ENCODE measurements at regions not wholly inside any gene's neighbourhood (a gene's known extent, or its start where the extent isn't known, plus 50 kb on each side); places are given as distances from the start of the nearest gene placed in this dataset.

DNA sequence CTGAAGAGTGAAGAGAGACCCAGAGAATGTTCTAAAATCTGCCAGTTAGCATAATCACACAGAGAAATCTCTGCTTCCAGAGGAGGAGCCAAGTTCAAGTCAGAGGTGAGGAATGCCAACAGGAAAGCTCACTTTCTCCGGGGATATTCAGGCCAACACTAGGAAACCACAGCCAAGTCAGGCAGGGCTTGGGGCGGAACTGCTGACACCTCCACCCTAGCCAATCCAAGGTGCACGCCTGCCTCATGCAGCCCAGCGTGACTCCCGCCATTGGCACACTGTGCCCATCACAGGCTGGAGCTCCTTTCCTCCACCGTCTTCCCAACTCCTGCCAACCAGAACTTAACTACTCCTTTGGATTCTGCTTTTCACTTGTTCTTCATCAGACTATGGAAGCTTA, 374.3 kb upstream of the CCDC196 start:
- Mint-ChIP-seq H3K36me3 (ENCODE audit: insufficient read depth, unreplicated experiment) (no peaks in the 10 kb centered on the region), H3K27ac (ENCODE audit: low read depth, unreplicated experiment) (no peak overlapping the region), H3K9me3 (ENCODE audit: unreplicated experiment) (no peaks in the 10 kb centered on the region), H3K27me3 (ENCODE audit: insufficient read depth, unreplicated experiment) (no peaks in the 10 kb centered on the region), H3K4me1 (ENCODE audit: insufficient read depth, unreplicated experiment) (no peaks in the 10 kb centered on the region), H3K4me3 (ENCODE audit: unreplicated experiment) (no peak overlapping the region)
- TF ChIP-seq, protein P1, sequence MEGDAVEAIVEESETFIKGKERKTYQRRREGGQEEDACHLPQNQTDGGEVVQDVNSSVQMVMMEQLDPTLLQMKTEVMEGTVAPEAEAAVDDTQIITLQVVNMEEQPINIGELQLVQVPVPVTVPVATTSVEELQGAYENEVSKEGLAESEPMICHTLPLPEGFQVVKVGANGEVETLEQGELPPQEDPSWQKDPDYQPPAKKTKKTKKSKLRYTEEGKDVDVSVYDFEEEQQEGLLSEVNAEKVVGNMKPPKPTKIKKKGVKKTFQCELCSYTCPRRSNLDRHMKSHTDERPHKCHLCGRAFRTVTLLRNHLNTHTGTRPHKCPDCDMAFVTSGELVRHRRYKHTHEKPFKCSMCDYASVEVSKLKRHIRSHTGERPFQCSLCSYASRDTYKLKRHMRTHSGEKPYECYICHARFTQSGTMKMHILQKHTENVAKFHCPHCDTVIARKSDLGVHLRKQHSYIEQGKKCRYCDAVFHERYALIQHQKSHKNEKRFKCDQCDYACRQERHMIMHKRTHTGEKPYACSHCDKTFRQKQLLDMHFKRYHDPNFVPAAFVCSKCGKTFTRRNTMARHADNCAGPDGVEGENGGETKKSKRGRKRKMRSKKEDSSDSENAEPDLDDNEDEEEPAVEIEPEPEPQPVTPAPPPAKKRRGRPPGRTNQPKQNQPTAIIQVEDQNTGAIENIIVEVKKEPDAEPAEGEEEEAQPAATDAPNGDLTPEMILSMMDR (IDR thresholded peaks at IDR 0.05; ENCODE audit: unreplicated experiment): no peak
- intact Hi-C loops (cut with micrococcal nuclease): no loop called here
- POLR2A ChIA-PET: no interaction called here
- DNase-seq (ENCODE audit: unreplicated experiment): peak; percentile 17
- no TSS peak for BruUV-seq (replicated peaks)
- CTCF ChIA-PET: interaction anchor here (1.0 kb wide), 1 partner anchor 120 kb away, joined by 3 read pairs; no protein-coding TSS in a partner anchor

DNA sequence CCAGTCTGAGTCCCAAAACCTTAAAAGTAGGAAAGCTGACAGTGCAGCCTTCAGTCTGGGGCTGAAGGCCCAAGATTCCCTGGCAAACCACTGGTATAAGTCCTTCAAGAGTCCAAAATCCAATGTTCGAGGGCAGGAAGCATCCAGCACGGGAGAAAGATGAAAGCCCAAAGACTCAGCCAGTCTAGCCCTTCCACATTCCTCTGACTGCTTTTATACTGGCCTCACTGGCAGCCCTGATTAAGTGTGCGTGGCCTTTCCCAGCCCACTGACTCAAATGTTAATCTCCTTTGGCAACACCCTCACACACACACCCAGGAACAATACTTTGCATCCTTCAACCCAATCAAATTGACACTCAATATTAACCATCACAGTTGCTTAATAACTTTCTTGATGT, 372.1 kb upstream of the CCDC196 start:
- no peak for DNase-seq (ENCODE audit: unreplicated experiment)
- H3K27ac Mint-ChIP-seq (ENCODE audit: low read depth, unreplicated experiment): no peak overlapping the region
- TF ChIP-seq, protein P1 (IDR thresholded peaks at IDR 0.05; ENCODE audit: unreplicated experiment): no peak
- H3K9me3 Mint-ChIP-seq (ENCODE audit: unreplicated experiment): peaks cover 6% of the 10 kb centered on the region
- H3K4me3 Mint-ChIP-seq (ENCODE audit: unreplicated experiment): no peak overlapping the region
- POLR2A ChIA-PET: no interaction called here
- CTCF ChIA-PET: no interaction called here
- H3K4me1 Mint-ChIP-seq (ENCODE audit: insufficient read depth, unreplicated experiment): peaks cover 11% of the 10 kb centered on the region
- H3K36me3 Mint-ChIP-seq (ENCODE audit: insufficient read depth, unreplicated experiment): no peaks in the 10 kb centered on the region
- no peaks in the 10 kb centered on the region for H3K27me3 Mint-ChIP-seq (ENCODE audit: insufficient read depth, unreplicated experiment)
- intact Hi-C loops (cut with micrococcal nuclease): no loop called here
- BruUV-seq (replicated peaks): no TSS peak

DNA sequence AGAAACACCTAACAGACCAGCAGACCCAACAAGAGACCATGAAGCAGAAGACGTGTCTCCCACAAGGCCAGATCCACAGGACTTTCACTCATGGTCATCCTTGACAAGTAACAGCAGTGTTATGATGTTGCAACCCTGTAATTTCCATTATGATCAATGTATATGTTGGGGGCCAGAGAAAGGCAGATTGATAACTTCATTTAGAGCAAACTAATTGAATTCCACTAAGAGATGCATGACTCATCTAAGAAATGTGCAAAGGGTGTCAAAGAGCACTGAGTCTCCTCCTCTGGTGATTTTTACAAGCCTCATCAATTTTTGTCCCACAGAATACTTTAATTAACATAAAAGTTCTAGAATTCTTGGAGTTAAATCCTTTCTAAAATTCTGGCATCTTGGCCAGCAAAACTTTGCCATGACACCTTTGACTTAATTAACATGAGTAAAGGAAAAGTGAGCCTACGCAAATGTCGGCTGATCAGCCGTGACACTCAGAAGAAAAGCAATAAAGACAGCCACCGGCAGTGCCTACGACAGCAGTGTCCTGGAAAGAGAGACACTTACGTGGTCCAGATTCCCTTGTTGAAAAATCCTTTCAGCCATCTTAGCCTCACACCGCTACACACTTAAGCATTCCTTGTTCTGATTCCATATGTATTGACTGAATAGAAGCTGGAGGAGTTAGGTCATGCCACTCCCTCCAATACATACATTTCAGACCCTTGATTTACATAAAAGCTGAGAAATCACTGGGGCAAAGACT, 370.2 kb upstream of the CCDC196 start:
- no peaks in the 10 kb centered on the region for H3K27me3 Mint-ChIP-seq (ENCODE audit: insufficient read depth, unreplicated experiment)
- CTCF ChIA-PET: no interaction called here
- no peak for DNase-seq (ENCODE audit: unreplicated experiment)
- no peak overlapping the region for H3K4me3 Mint-ChIP-seq (ENCODE audit: unreplicated experiment)
- peaks cover 11% of the 10 kb centered on the region for H3K4me1 Mint-ChIP-seq (ENCODE audit: insufficient read depth, unreplicated experiment)
- no peaks in the 10 kb centered on the region for H3K36me3 Mint-ChIP-seq (ENCODE audit: insufficient read depth, unreplicated experiment)
- intact Hi-C loops (cut with micrococcal nuclease): no loop called here
- no TSS peak for BruUV-seq (replicated peaks)
- POLR2A ChIA-PET: no interaction called here
- H3K9me3 Mint-ChIP-seq (ENCODE audit: unreplicated experiment): peaks cover 7% of the 10 kb centered on the region
- TF ChIP-seq, protein P1 (IDR thresholded peaks at IDR 0.05; ENCODE audit: unreplicated experiment): no peak
- no peak overlapping the region for H3K27ac Mint-ChIP-seq (ENCODE audit: low read depth, unreplicated experiment)

DNA sequence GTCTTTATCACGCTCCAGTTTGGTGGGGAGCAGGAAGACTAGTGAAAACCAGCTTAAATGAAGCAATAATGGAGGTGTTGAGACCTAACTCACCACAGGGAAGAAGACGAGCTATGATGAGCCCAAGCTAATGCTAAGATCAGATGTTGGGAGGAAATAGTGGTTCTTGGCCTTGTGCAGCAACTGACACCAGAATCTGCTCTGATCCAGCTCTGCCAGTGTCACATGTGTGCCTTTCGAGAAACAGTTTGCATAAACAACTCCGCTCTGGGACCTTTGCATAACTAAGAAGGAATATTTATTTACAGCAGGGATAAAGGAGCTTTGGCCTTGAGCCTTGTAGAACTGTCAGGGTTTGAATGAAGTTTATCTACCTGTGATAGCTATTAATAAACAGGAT, 369.4 kb upstream of the CCDC196 start:
- ChIA-PET POLR2A (no interaction called here), CTCF (no interaction called here)
- Mint-ChIP-seq H3K27ac (ENCODE audit: low read depth, unreplicated experiment) (no peak overlapping the region), H3K27me3 (ENCODE audit: insufficient read depth, unreplicated experiment) (no peaks in the 10 kb centered on the region), H3K9me3 (ENCODE audit: unreplicated experiment) (peaks cover 7% of the 10 kb centered on the region), H3K4me3 (ENCODE audit: unreplicated experiment) (no peak overlapping the region), H3K36me3 (ENCODE audit: insufficient read depth, unreplicated experiment) (no peaks in the 10 kb centered on the region), H3K4me1 (ENCODE audit: insufficient read depth, unreplicated experiment) (peaks cover 11% of the 10 kb centered on the region)
- intact Hi-C loops (cut with micrococcal nuclease): no loop called here
- TF ChIP-seq, protein P1 (IDR thresholded peaks at IDR 0.05; ENCODE audit: unreplicated experiment): no peak
- no TSS peak for BruUV-seq (replicated peaks)
- no peak for DNase-seq (ENCODE audit: unreplicated experiment)

Data from MCF 10A (cell line).